ENCODE measurements at regions not wholly inside any gene's neighbourhood (a gene's known extent, or its start where the extent isn't known, plus 50 kb on each side); places are given as distances from the start of the nearest gene placed in this dataset.
"Not testable (repeated sequence)": the region's sequence is repeated elsewhere in the genome, so short reads cannot be mapped to it uniquely, and the experiment has no call there.

GRCh38 chr17:43304792-43305191 is 71.0 kb upstream of the RNU2-1 start:
- TF ChIP-seq ZNF274 (IDR thresholded peaks at IDR 0.05; ENCODE audit: low read depth, low read length); YY1 (IDR thresholded peaks at IDR 0.05; ENCODE audit: insufficient read depth, insufficient read length): not testable (repeated sequence)
